AG10803 (cell line): ENCODE measurements at regions not wholly inside any gene's neighbourhood (a gene's known extent, or its start where the extent isn't known, plus 50 kb on each side); places are given as distances from the start of the nearest gene placed in this dataset.

Source experiments
- DNase-seq: peaks from one replicate; pipeline ENCODE4 v3.0.0; 2010; ENCODE audit warnings: low read depth
- H3K4me3 ChIP-seq: 2 replicates; pipeline ENCODE4 v1.5.1; 2011; ENCODE audit warnings: mild to moderate bottlenecking, low read length, control low read depth
- TF ChIP-seq, protein P1 (sequence below): conservative IDR thresholded peaks from 2 replicates; pipeline ENCODE4 v1.5.1; 2011; ENCODE audit warnings: mild to moderate bottlenecking, low read length, control low read depth, inconsistent platforms

DNA sequence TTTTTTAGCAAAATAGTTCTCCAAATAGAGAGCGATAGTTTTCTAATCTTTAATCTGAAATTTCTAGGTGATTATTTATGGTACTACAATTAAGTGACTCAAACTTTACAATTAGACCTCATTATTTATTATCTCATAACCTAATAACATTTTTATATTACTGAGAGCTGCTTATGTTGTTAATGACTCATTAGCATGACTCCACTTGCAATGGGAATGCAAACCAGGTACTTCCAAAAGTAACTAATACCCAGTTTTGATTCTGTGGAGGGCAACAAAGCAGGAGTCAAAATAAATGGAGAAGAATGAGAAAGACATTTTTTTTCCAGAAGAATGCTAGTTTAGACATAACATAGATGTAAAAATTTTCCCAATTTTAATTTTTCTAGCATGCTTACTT, 466.0 kb downstream of the PLK2 start:
- H3K4me3 ChIP-seq: no peak overlapping the region
- DNase-seq: no peak

GRCh38 chr5:57989378-57989777, 470.5 kb downstream of the PLK2 start:
- no peak overlapping the region for H3K4me3 ChIP-seq
- TF ChIP-seq, protein P1, sequence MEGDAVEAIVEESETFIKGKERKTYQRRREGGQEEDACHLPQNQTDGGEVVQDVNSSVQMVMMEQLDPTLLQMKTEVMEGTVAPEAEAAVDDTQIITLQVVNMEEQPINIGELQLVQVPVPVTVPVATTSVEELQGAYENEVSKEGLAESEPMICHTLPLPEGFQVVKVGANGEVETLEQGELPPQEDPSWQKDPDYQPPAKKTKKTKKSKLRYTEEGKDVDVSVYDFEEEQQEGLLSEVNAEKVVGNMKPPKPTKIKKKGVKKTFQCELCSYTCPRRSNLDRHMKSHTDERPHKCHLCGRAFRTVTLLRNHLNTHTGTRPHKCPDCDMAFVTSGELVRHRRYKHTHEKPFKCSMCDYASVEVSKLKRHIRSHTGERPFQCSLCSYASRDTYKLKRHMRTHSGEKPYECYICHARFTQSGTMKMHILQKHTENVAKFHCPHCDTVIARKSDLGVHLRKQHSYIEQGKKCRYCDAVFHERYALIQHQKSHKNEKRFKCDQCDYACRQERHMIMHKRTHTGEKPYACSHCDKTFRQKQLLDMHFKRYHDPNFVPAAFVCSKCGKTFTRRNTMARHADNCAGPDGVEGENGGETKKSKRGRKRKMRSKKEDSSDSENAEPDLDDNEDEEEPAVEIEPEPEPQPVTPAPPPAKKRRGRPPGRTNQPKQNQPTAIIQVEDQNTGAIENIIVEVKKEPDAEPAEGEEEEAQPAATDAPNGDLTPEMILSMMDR: no peak
- DNase-seq: no peak

More for the DNA sequence above, 466.0 kb downstream of the PLK2 start:
- TF ChIP-seq, protein P1: no peak

DNA sequence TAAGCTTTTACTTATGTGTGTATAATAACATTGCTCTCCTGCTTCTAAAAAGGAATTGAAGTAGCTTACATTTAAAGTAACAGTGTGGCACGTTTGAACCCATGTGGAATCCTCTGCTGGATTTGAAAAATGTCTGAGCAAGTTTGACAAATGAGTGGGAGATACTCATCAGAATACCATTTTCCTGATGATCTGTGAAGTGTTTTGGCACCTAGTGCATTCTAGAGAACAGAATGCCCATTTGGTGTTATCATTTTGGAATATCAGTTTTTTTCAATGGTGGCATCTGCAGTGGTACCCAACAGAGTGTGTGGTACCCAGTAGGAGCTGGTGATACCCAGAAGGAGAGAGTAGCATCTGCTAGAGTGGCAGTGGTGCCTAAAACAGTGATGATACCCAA, 471.1 kb downstream of the PLK2 start:
- DNase-seq: no peak
- H3K4me3 ChIP-seq: no peak overlapping the region
- TF ChIP-seq, protein P1: no peak

DNA sequence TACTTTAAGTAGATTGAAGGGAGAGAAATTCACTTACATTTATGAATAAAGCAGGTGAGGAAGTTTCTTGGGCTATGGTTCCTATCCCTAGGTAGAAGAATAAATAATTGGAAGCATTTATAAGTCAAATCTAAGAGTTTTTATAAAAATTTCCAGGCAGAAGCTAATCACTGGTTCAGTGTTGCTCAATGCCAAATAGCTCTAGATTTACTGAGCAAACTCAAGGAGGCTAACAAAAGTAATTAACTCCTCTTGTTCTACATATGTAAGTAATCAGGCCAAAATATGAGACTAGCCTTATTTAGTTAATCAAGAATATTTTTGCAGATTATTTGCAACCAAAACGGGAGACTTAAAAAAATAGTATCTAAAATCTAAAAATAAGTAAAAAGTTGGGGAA, 472.3 kb downstream of the PLK2 start:
- no peak overlapping the region for H3K4me3 ChIP-seq
- TF ChIP-seq, protein P1: no peak
- peak; percentile 16 for DNase-seq

GRCh38 chr5:57986761-57987341, 473.0 kb downstream of the PLK2 start:
- peak; percentile 43 for DNase-seq
- TF ChIP-seq, protein P1: no peak
- H3K4me3 ChIP-seq: no peak overlapping the region

DNA sequence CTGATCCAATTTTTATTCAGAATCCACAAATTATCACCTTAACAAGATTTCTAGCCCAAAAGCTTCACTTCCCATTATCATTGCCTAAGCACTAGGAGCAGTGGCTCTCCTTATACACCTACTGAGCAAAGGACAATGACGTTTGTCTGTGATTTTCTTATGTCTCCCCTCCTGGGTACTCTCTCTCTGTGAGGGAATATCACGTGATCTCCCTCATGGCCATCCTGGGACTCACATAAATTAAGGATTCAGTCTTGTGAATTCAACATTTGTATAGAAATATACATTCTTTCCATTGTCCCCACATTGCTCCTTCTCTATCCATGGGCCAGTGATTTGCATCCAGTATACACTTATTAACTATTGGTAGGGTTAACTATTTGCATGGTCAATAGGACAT, 476.5 kb downstream of the PLK2 start:
- TF ChIP-seq, protein P1: no peak
- no peak overlapping the region for H3K4me3 ChIP-seq
- DNase-seq: no peak

- H3K4me3 ChIP-seq: no peak overlapping the region
- TF ChIP-seq, protein P1: no peak
- no peak for DNase-seq
Observed at GRCh38 chr5:57979671-57980070, 480.2 kb downstream of the PLK2 start.
